Gastrocnemius medialis (tissue), 4 donors: ENCODE measurements at regions not wholly inside any gene's neighbourhood (a gene's known extent, or its start where the extent isn't known, plus 50 kb on each side); places are given as distances from the start of the nearest gene placed in this dataset.

Source experiments
- POLR2A ChIP-seq, 2 donors: fragments of 450-650 bp; IDR thresholded peaks; one replicate each; pipeline ENCODE4 v1.6.1; 2017; ENCODE audit warnings: antibody characterized with exemption in 2 of 2, mild to moderate bottlenecking in 2 of 2, moderate library complexity in 2 of 2
- TF ChIP-seq, protein P1 (sequence below), 5 experiments: fragments of 450-650 bp in 3 of 5; fragments of 200-600 bp in 2 of 5; sonication (generic) in 2 of 5; IDR thresholded peaks in 4 of 5; conservative IDR thresholded peaks in 1 of 5; 1 replicate in 4 of 5; 2 replicates in 1 of 5; pipeline ENCODE4 v1.5.1; 2016 to 2019; ENCODE audit warnings: antibody characterized with exemption in 5 of 5, mild to moderate bottlenecking in 3 of 5, moderate library complexity in 3 of 5

DNA sequence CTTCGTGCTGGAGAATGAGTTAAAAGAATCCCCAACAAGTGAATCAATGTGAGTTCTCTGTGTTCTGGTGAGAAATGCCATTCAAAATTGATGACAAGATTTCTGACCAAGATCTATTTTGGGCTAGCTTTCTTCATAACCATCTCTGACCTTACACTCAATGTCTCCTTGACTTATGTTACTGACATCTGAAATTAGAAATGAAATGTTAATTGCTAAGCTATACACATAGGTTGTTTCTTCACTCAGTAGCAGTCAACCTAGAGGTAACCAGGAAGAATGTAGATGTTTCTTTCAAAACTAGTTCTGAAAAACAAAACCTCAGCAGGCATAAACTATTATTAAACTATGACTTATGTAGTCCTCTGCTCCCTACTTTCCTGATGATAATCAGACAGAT lies 2220.7 kb upstream of the C9orf72 start:
- no peak for TF ChIP-seq POLR2A (IDR thresholded peaks at IDR 0.05)
- TF ChIP-seq, protein P1, sequence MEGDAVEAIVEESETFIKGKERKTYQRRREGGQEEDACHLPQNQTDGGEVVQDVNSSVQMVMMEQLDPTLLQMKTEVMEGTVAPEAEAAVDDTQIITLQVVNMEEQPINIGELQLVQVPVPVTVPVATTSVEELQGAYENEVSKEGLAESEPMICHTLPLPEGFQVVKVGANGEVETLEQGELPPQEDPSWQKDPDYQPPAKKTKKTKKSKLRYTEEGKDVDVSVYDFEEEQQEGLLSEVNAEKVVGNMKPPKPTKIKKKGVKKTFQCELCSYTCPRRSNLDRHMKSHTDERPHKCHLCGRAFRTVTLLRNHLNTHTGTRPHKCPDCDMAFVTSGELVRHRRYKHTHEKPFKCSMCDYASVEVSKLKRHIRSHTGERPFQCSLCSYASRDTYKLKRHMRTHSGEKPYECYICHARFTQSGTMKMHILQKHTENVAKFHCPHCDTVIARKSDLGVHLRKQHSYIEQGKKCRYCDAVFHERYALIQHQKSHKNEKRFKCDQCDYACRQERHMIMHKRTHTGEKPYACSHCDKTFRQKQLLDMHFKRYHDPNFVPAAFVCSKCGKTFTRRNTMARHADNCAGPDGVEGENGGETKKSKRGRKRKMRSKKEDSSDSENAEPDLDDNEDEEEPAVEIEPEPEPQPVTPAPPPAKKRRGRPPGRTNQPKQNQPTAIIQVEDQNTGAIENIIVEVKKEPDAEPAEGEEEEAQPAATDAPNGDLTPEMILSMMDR (IDR thresholded peaks at IDR 0.05 in 4 of 5, conservative IDR thresholded peaks at IDR 0.05 in 1 of 5) = no peak
